OCI-LY7 (cell line): ENCODE measurements at regions not wholly inside any gene's neighbourhood (a gene's known extent, or its start where the extent isn't known, plus 50 kb on each side); places are given as distances from the start of the nearest gene placed in this dataset.

Experiments
- BruUV-seq: library from RNA; stranded (reverse); fragments of 400-500 nt; replicated peaks from 2 replicates; lab custom pipeline; 2021; lab: Mats Ljungman, UMichigan
- CTCF ChIA-PET: fragments of 300-600 bp; sonication (Branson Sonifier 250); formaldehyde crosslinking; loops from one replicate; lab custom pipeline; 2022; ENCODE audit warnings: antibody characterized with exemption; ENCODE audit not compliant: unreplicated experiment; lab: Charles Lee
- POLR2A ChIA-PET: fragments of 300-600 bp; sonication (Branson Sonifier 250); formaldehyde crosslinking; loops from one replicate; lab custom pipeline; 2022; ENCODE audit warnings: antibody characterized with exemption; lab: Charles Lee
- DNase-seq: peaks from one replicate; pipeline ENCODE4 v3.0.0-alpha.2; 2015; ENCODE audit warnings: low spot score
- H2AFZ ChIP-seq: fragments of 200-600 bp; sonication (generic), shearing (Covaris generic); 2 replicates; pipeline ENCODE4 v1.6.1; 2014; ENCODE audit warnings: mild to moderate bottlenecking, antibody characterized with exemption, low read length, moderate library complexity
- H3K27ac ChIP-seq: fragments of 200-600 bp; sonication (generic); 2 replicates; pipeline ENCODE4 v1.5.1; 2014; ENCODE audit warnings: mixed run types, low read depth, mild to moderate bottlenecking, moderate library complexity, low read length, inconsistent platforms; ENCODE audit not compliant: poor library complexity, severe bottlenecking
- H3K36me3 ChIP-seq: fragments of 200-600 bp; sonication (generic); 2 replicates; pipeline ENCODE4 v1.6.1; 2014; ENCODE audit warnings: mild to moderate bottlenecking, antibody characterized with exemption, low read length, moderate library complexity, mixed read lengths; ENCODE audit not compliant: insufficient read depth
- H3K4me1 ChIP-seq: fragments of 200-600 bp; sonication (generic); 2 replicates; pipeline ENCODE4 v1.5.1; 2014; ENCODE audit warnings: mild to moderate bottlenecking, low read length; ENCODE audit not compliant: insufficient read depth, poor library complexity, severe bottlenecking
- H3K4me2 ChIP-seq: fragments of 200-600 bp; sonication (generic); 2 replicates; pipeline ENCODE4 v1.6.1; 2014; ENCODE audit warnings: mild to moderate bottlenecking, low read length
- H3K4me3 ChIP-seq: fragments of 200-600 bp; sonication (generic); 2 replicates; pipeline ENCODE4 v1.5.1; 2014; ENCODE audit warnings: mild to moderate bottlenecking, low read depth, low read length; ENCODE audit not compliant: poor library complexity, severe bottlenecking
- H3K79me2 ChIP-seq: fragments of 200-600 bp; sonication (generic); 2 replicates; pipeline ENCODE4 v1.6.1; 2016; ENCODE audit warnings: low read depth, mild to moderate bottlenecking, low read length, moderate library complexity, mixed read lengths; ENCODE audit not compliant: insufficient read depth
- H3K9me2 ChIP-seq: fragments of 200-600 bp; sonication (generic); 2 replicates; pipeline ENCODE4 v1.6.1; 2016; ENCODE audit warnings: mild to moderate bottlenecking, low read length, mixed read lengths; ENCODE audit not compliant: insufficient read depth
- H3K9me3 ChIP-seq: fragments of 200-600 bp; sonication (generic); 2 replicates; pipeline ENCODE4 v1.6.1; 2014; ENCODE audit warnings: mild to moderate bottlenecking, mixed run types, low read length, mixed read lengths
- H4K20me1 ChIP-seq: fragments of 200-600 bp; sonication (generic); 2 replicates; pipeline ENCODE4 v1.6.1; 2014; ENCODE audit warnings: mild to moderate bottlenecking, antibody characterized with exemption, low read length, moderate library complexity, mixed read lengths; ENCODE audit not compliant: insufficient read depth
- EZH2phosphoT487 ChIP-seq: fragments of 200-600 bp; sonication (generic); IDR thresholded peaks from 2 replicates; pipeline ENCODE4 v1.6.1; 2018; ENCODE audit warnings: low read depth, borderline replicate concordance, mild to moderate bottlenecking, mixed run types, antibody characterized with exemption, low read length, moderate library complexity, mixed read lengths
- intact Hi-C: fragments of 100-400 bp; cut with micrococcal nuclease; formaldehyde crosslinking; loops from one replicate; pipeline ENCODE4 v1.10.0; 2022; ENCODE audit not compliant: unreplicated experiment
- TF ChIP-seq, protein P1 (sequence below): fragments of 200-600 bp; sonication (generic); conservative IDR thresholded peaks from 2 replicates; pipeline ENCODE4 v1.5.1; 2014; ENCODE audit warnings: mild to moderate bottlenecking, antibody characterized with exemption, low read length, moderate library complexity, mixed read lengths

DNA sequence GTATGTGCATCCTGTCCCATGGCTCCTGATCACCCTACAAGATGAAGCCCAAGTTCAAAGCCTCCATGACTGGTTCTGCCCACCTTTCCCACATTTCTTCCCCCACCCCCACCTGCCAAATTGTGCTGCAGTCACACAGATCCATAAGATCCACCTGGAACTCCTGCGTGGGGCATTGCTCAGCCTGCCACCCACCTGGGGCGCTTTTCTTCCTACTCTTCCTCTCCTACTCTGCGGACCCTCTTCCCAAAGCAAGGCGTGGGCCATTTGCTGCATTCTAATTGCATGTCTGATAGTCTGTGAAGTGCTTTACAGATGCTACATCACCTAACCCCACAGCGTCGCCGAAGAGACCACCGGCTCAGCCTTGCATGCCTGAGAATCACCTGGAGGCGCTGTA, 402.4 kb upstream of the ID2 start:
- no peak overlapping the region for H3K4me2 ChIP-seq
- ChIA-PET CTCF (no interaction called here), POLR2A (interaction anchor here (1.0 to 2.2 kb wide), 2 partner anchors 34 to 44 kb away, joined by 4 to 14 read pairs; no protein-coding TSS in a partner anchor)
- intact Hi-C loops, result no loop called here
- DNase-seq, result no peak
- peaks cover 19% of the 10 kb centered on the region for H3K4me1 ChIP-seq
- H3K4me3 ChIP-seq, result no peak overlapping the region
- no peaks in the 10 kb centered on the region for H3K9me2 ChIP-seq
- no peaks in the 10 kb centered on the region; the same call in 1 of the 2 replicates for H3K36me3 ChIP-seq
- no TSS peak for BruUV-seq
- H2AFZ ChIP-seq, result no peak overlapping the region
- H3K9me3 ChIP-seq, result peaks cover 19% of the 10 kb centered on the region
- no peaks in the 10 kb centered on the region for H3K79me2 ChIP-seq
- no peaks in the 10 kb centered on the region for H4K20me1 ChIP-seq
- TF ChIP-seq, protein P1, sequence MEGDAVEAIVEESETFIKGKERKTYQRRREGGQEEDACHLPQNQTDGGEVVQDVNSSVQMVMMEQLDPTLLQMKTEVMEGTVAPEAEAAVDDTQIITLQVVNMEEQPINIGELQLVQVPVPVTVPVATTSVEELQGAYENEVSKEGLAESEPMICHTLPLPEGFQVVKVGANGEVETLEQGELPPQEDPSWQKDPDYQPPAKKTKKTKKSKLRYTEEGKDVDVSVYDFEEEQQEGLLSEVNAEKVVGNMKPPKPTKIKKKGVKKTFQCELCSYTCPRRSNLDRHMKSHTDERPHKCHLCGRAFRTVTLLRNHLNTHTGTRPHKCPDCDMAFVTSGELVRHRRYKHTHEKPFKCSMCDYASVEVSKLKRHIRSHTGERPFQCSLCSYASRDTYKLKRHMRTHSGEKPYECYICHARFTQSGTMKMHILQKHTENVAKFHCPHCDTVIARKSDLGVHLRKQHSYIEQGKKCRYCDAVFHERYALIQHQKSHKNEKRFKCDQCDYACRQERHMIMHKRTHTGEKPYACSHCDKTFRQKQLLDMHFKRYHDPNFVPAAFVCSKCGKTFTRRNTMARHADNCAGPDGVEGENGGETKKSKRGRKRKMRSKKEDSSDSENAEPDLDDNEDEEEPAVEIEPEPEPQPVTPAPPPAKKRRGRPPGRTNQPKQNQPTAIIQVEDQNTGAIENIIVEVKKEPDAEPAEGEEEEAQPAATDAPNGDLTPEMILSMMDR, result no peak
- TF ChIP-seq EZH2phosphoT487, result no peak
- no peak overlapping the region for H3K27ac ChIP-seq

DNA sequence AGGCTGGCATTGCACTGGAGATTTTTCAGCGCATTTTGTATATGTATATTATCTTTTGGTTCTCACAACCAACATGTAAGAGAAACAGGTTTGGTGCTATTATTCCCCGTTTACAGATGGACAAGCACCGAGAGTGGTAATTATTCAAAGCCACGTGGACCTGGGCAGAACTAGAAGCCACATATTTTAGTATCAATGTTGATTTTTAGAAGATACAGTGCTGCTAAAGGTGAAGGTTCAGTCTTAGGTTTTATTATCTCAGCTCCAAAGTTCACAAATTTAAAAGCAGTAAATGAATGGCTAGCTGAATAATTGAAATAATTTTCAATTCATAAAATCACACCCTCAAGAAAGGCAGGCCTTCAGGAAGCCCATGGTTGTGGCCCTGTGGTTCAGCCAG, 400.6 kb upstream of the ID2 start:
- CTCF ChIA-PET, result no interaction called here

More for the DNA sequence above, 400.6 kb upstream of the ID2 start:
- no peaks in the 10 kb centered on the region for H3K79me2 ChIP-seq
- H2AFZ ChIP-seq, result no peak overlapping the region
- H3K4me3 ChIP-seq, result no peak overlapping the region
- H4K20me1 ChIP-seq, result no peaks in the 10 kb centered on the region
- no peak for DNase-seq
- no peak overlapping the region for H3K4me2 ChIP-seq
- H3K9me2 ChIP-seq, result no peaks in the 10 kb centered on the region
- no peaks in the 10 kb centered on the region; the same call in 1 of the 2 replicates for H3K36me3 ChIP-seq
- TF ChIP-seq, protein P1, result no peak
- no peak for TF ChIP-seq EZH2phosphoT487
- peaks cover 9% of the 10 kb centered on the region; the same call in 1 of the 2 replicates for H3K9me3 ChIP-seq
- POLR2A ChIA-PET, result interaction anchor here (0.9 kb wide), 1 partner anchor 47 kb away, joined by 3 read pairs; no protein-coding TSS in a partner anchor
- H3K27ac ChIP-seq, result no peak overlapping the region
- H3K4me1 ChIP-seq, result peaks cover 19% of the 10 kb centered on the region
- BruUV-seq, result no TSS peak
- intact Hi-C loops, result no loop called here
